ENCODE measurements at regions not wholly inside any gene's neighbourhood (a gene's known extent, or its start where the extent isn't known, plus 50 kb on each side); places are given as distances from the start of the nearest gene placed in this dataset.

GRCh38 chr21:16020878-16021277 is 291.1 kb downstream of the USP25 start:
- DNase-seq = no peak

- no peak for DNase-seq
These were observed 292.3 kb downstream of the USP25 start for GRCh38 chr21:16022116-16022515.

- no peak for DNase-seq
These were observed 293.1 kb downstream of the USP25 start for GRCh38 chr21:16022921-16023320.

GRCh38 chr21:16028142-16028541 is 298.4 kb downstream of the USP25 start:
- no peak for DNase-seq

GRCh38 chr21:16028941-16029464 is 299.2 kb downstream of the USP25 start:
- DNase-seq = no peak

GRCh38 chr21:16033193-16033592 is 303.4 kb downstream of the USP25 start:
- DNase-seq = no peak

- DNase-seq = no peak
These were observed 304.8 kb downstream of the USP25 start for GRCh38 chr21:16034446-16035190.

GRCh38 chr21:16037421-16037955 is 307.7 kb downstream of the USP25 start:
- DNase-seq = no peak

- DNase-seq = no peak
These were observed 310.8 kb downstream of the USP25 start for GRCh38 chr21:16040601-16041000.

- DNase-seq = no peak
These were observed 314.9 kb downstream of the USP25 start for GRCh38 chr21:16044676-16045075.

- no peak for DNase-seq
These were observed 317.0 kb downstream of the USP25 start for GRCh38 chr21:16046656-16047330.

GRCh38 chr21:16047904-16048303 is 318.1 kb downstream of the USP25 start:
- DNase-seq = no peak

GRCh38 chr21:16055014-16055413 is 325.2 kb downstream of the USP25 start:
- no peak for DNase-seq

GRCh38 chr21:16058896-16059295 is 329.1 kb downstream of the USP25 start:
- no peak for DNase-seq

- DNase-seq = no peak
These were observed 330.2 kb downstream of the USP25 start for GRCh38 chr21:16059981-16060380.

- DNase-seq = no peak
These were observed 331.4 kb downstream of the USP25 start for GRCh38 chr21:16061194-16061593.

GRCh38 chr21:16069178-16070112 is 339.7 kb downstream of the USP25 start:
- DNase-seq = no peak

- no peak for DNase-seq
These were observed 340.4 kb downstream of the USP25 start for GRCh38 chr21:16070207-16070651.

GRCh38 chr21:16071092-16071491 is 341.3 kb downstream of the USP25 start:
- DNase-seq = no peak

- DNase-seq = no peak
These were observed 342.0 kb downstream of the USP25 start for GRCh38 chr21:16071761-16072160.

- DNase-seq = no peak
These were observed 342.4 kb downstream of the USP25 start for GRCh38 chr21:16072221-16072620.

GRCh38 chr21:16072737-16073136 is 343.0 kb downstream of the USP25 start:
- no peak for DNase-seq

- DNase-seq = no peak
These were observed 343.8 kb downstream of the USP25 start for GRCh38 chr21:16073586-16073985.

Measured in activated CD4-positive, alpha-beta T cell treated with anti-CD3 and anti-CD28 coated beads for 48 hours (primary cell).